ENCODE measurements at regions not wholly inside any gene's neighbourhood (a gene's known extent, or its start where the extent isn't known, plus 50 kb on each side); places are given as distances from the start of the nearest gene placed in this dataset.

DNA sequence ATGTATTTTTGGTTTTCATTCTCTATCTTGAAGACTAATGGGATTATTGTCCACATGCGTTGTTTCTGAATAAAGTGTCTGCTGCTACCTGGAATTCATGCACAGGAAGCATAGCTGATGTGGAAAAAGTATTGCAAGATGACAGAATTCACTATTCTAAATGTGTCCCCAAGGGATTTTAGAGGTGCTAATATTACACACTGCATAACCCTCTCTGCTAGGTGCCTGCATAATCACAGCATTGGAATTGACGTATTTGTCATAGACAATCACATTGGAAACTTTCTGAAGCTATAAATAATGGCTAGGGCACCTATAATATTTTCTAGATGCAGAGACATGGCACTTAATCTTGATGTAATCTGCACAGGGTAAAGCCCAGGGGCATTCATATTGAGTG, 496.1 kb downstream of the JRKL start:
- TF ChIP-seq, protein P1, sequence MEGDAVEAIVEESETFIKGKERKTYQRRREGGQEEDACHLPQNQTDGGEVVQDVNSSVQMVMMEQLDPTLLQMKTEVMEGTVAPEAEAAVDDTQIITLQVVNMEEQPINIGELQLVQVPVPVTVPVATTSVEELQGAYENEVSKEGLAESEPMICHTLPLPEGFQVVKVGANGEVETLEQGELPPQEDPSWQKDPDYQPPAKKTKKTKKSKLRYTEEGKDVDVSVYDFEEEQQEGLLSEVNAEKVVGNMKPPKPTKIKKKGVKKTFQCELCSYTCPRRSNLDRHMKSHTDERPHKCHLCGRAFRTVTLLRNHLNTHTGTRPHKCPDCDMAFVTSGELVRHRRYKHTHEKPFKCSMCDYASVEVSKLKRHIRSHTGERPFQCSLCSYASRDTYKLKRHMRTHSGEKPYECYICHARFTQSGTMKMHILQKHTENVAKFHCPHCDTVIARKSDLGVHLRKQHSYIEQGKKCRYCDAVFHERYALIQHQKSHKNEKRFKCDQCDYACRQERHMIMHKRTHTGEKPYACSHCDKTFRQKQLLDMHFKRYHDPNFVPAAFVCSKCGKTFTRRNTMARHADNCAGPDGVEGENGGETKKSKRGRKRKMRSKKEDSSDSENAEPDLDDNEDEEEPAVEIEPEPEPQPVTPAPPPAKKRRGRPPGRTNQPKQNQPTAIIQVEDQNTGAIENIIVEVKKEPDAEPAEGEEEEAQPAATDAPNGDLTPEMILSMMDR (optimal IDR thresholded peaks at IDR 0.05 in 1 of 3, IDR thresholded peaks at IDR 0.05 in 1 of 3, conservative IDR thresholded peaks at IDR 0.05 in 1 of 3; ENCODE audit: extremely low read depth in 1 of 3, insufficient read depth in 2 of 3, low read length in 3 of 3), result no peak
- no peak for TF ChIP-seq EZH2 (IDR thresholded peaks at IDR 0.05; ENCODE audit: low read length)
